ENCODE measurements at regions not wholly inside any gene's neighbourhood (a gene's known extent, or its start where the extent isn't known, plus 50 kb on each side); places are given as distances from the start of the nearest gene placed in this dataset.
A peak's percentile ranks its signal among the peaks of the same experiment; 100 is the strongest.

GRCh38 chr3:152622811-152623167 is 212.1 kb upstream of the P2RY1 start:
- FAIRE-seq (no peak), ATAC-seq (no peak), DNase-seq (ENCODE audit: extremely low read depth in 1 of 4, low spot score in 3 of 4) (no peak)
- in situ Hi-C loops (cut with MboI) (no loop called here), intact Hi-C loops (cut with micrococcal nuclease) (no loop called here)
- no peak overlapping the region for H3K4me2 ChIP-seq (ENCODE audit: insufficient read depth, low read length)
- no peak overlapping the region for H3K9ac ChIP-seq (ENCODE audit: insufficient read depth in 1 of 2, low read depth in 2 of 2, low read length in 2 of 2)
- no peaks in the 10 kb centered on the region for H3K9me3 ChIP-seq (replicated peaks; ENCODE audit: control insufficient read depth, insufficient read depth, low read depth, low read length)
- H3K27ac ChIP-seq (ENCODE audit: extremely low read depth, low read depth, low read length): no peak overlapping the region
- TF ChIP-seq REST (IDR thresholded peaks at IDR 0.05; ENCODE audit: borderline replicate concordance): no peak
- TF ChIP-seq REST (CRISPR knock-in tag; IDR thresholded peaks at IDR 0.05; ENCODE audit: low read depth): no peak
- peak; percentile 55 for TF ChIP-seq RFX1 (IDR thresholded peaks at IDR 0.05)
- H3K27me3 ChIP-seq (ENCODE audit: control insufficient read depth in 2 of 2, insufficient read depth in 2 of 2, low read length in 2 of 2): no peaks in the 10 kb centered on the region
- no peaks in the 10 kb centered on the region for H3K9me1 ChIP-seq (ENCODE audit: control insufficient read depth, insufficient read depth, low read length)
- no peaks in the 10 kb centered on the region; a peak in 1 of 5 replicates for H3K4me1 ChIP-seq (replicated peaks in 1 of 2; ENCODE audit: control insufficient read depth in 2 of 2, insufficient read depth in 2 of 2, low read length in 2 of 2)
- 22% methylated on average over 2 of the region's 2 CpGs for WGBS (ENCODE audit: insufficient coverage, low coverage, missing lambda C conversion rate)
- no peak overlapping the region for H3K4me3 ChIP-seq
- POLR2A ChIA-PET: no interaction called here
- no peaks in the 10 kb centered on the region for H4K20me1 ChIP-seq (replicated peaks; ENCODE audit: control insufficient read depth, insufficient read depth, low read length)
- H3K36me3 ChIP-seq (ENCODE audit: control insufficient read depth, insufficient read depth, low read length): no peaks in the 10 kb centered on the region
- H2AFZ ChIP-seq (ENCODE audit: low read depth, low read length): no peak overlapping the region
- CTCF ChIA-PET (ENCODE audit: low intra/inter-chr PET ratio): no interaction called here
- no TSS peak for BruUV-seq (replicated peaks)
- H3K79me2 ChIP-seq (ENCODE audit: control insufficient read depth, insufficient read depth, low read length): no peaks in the 10 kb centered on the region

All from K562 (cell line).